GM21423 (cell line): ENCODE measurements at regions not wholly inside any gene's neighbourhood (a gene's known extent, or its start where the extent isn't known, plus 50 kb on each side); places are given as distances from the start of the nearest gene placed in this dataset.

Experiments used
- ATAC-seq: cut with Tn5 transposase; IDR thresholded peaks from one replicate; pipeline ENCODE4 v1.9.1; 2021; ENCODE audit warnings: mild to moderate bottlenecking, moderate library complexity; ENCODE audit not compliant: unreplicated experiment

DNA sequence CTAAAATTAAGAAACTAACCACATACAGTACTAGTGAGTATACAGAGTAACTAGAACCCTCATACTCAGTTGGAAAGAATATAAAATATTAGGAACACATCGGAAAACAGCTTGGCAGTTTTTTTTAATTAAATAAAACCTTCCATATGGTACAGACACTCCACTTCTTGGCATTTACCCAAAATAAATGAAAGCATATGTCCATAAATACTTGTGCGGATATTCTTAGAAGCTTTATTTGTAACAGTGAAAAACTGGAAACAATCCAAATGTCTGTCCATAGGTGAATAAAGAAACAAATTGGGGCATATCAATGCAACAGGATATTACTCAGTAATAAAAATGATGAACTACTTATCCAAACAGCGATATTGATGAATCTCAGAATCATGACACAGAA, 410.0 kb downstream of the HTR7 start:
- ATAC-seq, result no peak

DNA sequence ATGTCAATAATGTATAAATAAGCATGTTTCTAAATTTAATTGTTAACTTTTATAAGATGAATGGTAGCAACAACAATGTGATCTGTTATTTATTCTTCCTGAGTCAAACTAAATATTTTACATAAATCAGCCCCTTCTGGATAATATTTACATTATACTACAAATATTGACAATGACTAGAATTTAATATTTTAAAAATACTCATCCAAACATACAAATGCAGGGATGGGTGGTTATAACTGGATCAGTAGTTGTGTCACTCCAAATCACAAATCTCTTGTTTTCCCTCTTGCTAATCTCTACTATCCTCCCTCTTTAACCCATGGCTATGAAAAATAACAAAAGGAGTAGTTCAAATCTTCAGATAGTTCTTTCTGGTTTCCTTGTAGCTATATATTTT, 407.0 kb downstream of the HTR7 start:
- no peak for ATAC-seq

DNA sequence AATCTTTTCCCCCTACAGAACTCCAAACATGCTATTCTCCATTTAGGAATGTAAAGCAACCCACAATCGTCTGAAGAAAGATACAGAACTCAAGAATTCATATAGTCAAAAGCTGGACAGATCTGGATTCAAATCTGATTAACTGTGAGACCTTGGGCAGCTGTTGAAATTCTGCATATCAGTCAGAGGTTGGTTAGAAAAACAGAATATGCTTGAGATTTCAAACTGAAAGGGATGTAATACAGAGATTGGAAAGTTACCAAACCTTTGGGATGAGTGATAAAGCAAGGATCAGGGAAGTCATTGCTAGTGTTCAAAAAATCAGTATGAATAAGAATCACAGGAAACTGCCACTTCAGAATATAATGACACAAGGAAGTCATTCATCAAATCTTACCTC, 406.6 kb downstream of the HTR7 start:
- no peak for ATAC-seq

DNA sequence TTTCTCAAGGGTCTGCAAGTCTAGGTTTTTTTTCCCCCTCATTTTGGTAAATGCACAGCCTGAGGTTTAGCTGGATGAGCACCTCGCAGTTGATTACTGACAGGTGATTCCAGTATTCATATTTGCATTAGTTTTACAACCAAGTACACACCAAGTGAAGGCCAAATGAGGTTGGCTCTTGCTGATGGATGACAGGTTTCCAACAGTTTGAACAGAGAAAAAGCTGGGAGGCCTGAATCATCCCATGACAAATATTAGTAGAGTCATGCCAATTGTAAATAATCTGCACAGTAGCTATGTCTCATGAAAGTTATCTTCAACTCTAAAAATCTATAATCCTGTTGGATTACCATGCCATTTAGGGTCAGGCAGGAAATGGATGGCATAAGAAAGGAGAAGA, 399.8 kb downstream of the HTR7 start:
- ATAC-seq, result no peak

DNA sequence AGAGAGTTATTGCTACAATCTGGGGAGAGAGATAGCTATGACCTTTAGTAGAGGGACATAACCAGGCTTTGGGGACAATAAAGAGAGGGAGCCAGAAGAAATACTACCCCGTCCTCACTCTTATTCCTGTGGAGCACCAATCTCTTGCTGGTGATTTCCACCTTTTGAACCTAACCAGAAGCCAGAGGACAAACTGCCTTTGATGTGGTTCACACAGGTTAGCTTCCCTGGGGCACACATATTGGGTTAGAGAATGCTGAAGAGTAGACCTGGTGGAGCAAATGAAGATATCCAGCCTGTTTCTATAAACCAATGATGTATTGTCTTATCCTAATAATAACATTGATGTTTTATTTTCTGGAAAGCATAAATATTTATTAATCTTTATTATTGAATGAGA, 399.3 kb downstream of the HTR7 start:
- ATAC-seq, result no peak

DNA sequence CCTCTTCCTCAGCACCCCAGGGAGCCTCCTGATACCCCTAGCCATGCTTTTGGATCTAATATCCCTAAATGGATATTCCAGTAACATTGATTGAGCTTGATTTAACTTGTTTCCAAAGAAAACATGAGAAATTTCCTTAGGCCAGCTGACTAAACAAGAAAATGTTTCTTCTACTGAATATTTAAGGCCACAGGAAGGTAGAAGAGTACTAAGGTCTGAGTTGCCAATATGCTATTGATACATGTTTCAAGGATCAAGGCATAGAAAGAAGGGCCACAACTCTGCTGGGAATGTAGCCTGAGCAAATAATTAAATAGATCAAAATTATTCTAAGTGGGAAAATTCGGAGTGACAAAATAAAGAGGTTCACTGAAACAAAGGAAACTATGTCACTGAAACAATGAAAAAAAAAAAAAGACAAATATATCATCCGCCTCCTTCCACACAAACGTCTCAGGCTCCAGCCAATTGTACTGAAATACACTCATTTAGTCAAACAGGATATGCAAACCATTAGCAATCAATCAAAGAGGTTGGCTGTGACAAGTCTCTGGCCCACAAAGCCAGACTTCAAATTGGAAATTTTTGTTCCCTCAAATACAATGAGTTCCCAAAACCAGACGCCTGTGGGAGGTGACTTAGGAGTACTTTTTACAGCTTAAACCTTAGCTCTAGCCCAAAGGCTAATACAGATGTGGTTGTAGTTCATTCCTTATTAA, 396.2 kb downstream of the HTR7 start:
- ATAC-seq, result no peak

DNA sequence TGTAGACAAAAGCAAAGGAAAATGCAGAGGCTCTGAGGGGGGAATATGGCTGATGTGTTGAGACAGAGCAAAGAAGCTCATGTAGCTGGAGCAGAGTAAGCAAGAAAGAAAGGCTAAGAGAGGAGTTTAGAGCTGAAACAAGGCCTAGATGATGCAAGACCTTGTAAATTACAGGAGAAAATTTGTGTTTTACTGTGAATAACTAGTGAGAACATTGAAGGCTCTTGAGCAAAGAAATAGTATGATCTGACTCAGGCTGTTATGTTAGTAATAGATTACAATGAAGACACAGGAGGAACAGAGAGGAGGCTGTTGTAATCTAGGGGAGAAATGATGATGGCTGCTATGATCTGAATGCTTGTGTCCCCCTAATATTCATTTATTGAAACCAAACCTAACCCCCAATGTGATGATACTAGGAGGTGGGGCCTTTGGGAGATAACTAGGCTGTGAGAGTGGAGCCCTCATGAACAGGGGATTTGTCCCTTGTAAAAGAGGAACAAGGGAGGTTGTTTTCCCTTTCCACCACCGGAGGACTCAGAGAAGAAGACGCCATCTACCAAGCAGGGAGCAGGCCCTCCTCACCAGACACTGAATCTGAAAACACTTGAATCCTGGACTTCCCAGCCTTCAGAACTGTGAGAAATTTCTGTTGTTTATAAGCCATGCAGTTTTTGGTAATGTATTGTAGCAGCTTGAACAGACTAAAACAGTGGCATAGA, 394.9 kb downstream of the HTR7 start:
- ATAC-seq, result no peak

DNA sequence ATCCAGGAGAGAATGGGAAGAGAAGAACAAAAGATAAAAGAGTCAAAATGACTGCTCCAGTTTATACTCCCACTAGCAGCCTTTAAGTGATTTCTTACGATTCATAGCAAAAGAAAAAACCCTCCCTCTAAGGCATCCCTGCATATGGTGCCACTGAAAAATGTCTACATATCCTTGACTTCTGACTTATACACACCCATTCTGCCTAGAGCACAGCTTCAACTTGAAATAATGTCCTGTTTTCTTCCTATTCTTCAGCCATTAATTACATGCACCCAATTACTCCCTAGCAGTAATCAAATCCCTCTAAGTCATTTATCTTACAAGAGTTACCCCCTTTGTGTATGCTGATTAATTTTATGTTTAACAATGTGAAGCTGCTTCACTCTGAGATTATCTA, 393.5 kb downstream of the HTR7 start:
- no peak for ATAC-seq

DNA sequence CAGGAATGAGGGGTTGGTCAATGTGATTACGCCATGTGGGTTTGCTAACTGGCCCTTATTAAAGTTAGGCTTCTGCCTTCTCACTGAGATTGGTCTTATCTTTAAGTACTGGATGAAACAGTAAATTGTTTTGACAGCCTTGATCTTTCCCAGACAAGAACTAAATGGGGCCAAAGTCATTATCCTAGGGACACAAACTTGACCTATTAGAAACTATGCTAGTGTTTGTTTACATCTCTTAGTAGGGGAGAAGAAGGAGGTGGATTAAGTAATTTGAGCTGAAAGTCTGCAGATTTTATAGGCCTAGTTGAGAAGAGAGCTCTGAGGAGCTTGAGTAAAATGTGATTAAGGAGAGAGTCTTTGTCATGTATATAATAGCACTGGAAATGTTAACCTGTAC, 386.9 kb downstream of the HTR7 start:
- no peak for ATAC-seq

DNA sequence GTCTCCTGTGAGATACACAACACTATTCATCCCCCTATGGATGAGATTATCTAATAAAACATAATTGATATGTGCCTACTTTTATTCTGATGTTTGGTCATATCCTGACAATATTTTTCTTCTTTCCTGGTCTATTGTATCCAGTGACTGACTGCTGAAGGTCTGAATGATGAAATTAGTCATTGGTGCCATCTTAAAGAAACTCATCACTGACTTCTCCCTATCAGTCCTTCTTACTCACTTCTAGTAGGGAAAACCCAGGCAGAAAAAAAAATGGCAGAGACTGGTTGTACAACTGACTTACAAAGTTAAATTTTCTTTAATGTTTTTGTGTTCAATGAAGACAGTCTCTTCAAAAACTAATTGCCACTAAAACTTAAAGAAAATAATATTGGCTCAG, 377.4 kb downstream of the HTR7 start:
- ATAC-seq, result no peak

DNA sequence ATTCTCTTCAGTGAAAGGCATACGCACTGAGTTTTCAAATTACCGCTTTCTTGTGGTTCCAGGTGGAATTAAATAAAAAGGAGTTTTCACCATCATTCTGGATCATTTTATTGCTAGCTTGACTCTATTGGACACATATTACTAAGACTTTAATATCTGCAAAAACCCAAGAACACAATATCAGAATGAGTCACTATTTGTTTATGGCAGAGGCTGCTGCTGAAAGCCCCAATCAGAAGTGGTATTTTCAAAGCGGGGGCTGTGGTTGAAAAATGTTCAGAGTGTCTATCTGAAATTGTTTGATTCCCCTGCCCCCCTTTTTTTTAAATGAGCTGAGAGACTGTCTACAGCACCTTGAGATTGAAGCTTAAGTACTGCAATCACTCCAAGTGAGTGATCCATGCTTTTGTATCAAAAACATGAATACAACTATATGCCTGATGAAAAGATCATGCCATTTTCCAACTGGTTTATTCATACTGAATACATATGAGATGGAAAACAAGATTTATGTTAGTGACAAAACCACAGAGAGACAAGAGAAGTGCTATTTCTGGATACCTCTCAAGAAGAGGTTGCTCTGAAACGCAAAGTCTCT, 376.4 kb downstream of the HTR7 start:
- ATAC-seq, result no peak

DNA sequence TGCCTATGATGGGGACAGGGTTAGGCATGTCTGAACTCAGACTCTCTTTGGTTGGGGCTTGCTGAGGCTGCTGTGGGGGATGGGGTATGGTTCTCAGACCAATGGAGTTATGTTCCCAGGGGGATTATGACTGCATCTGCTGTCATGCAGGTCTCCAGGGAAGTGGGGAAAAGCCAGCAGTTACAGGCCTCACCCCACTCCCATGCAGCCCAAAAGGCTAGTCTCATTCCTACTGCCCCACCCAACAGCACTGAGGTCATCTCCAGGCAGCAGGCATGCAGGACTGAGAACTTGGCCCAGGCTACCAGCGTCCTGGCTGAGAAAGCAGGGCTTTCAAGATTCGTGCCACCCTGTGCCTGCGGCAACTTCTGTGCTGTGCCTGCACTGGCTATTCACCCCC, 373.3 kb downstream of the HTR7 start:
- no peak for ATAC-seq

DNA sequence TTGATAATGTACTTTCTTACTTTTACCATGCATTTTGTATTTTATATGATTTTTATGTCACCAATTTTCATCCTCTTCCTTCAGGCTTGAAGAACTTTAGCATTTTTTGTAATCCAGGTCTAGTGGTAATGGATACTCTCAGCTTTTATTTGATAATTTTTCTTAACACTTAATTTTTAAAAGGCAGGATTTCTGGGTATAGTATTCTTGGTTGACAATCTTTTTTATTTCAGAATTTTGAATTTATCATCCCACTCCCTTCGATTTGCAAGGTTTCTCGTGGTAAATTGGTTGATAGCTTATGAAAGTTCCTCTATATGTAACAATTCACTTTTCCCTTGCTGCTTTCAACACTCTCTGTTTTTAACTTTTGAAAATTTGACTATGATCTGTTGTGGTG, 363.7 kb downstream of the HTR7 start:
- ATAC-seq, result no peak

DNA sequence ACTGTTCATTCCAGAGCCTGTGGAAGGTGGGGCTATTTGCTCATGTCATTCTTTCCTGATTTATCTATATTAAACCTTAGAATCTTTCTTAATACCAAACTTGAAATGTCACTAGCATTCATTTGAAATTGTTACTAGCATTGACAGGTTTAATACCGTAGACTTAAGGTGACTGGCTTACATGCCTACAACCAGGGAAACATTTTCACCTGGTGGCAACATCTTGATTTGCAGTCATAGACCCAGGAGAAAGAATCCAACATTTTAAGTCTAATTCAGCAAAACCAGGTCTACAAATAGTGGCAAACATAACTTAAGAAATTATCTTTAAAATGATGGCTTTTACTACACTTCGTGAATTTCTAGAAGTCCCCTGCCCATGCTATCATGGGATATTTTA, 353.7 kb downstream of the HTR7 start:
- no peak for ATAC-seq

DNA sequence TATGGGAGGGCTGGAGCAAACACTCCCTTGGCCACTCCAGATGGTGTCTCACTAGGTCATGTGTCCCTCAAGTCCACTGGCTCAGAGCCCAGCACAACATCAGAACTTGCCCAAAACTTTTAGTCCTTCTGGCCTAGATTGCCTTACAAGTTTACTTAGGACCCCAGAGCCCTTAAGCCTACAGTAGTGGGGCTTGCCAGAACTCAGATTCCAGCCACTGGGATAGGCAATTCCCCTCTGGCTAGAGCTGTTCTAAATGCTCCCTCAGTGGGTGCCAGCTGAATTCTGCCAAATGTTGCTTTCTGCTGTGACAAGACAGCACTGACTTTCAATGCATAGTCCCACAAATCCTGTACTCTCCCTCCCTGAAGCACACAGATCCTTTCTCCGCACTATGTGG, 331.1 kb downstream of the HTR7 start:
- ATAC-seq, result no peak

DNA sequence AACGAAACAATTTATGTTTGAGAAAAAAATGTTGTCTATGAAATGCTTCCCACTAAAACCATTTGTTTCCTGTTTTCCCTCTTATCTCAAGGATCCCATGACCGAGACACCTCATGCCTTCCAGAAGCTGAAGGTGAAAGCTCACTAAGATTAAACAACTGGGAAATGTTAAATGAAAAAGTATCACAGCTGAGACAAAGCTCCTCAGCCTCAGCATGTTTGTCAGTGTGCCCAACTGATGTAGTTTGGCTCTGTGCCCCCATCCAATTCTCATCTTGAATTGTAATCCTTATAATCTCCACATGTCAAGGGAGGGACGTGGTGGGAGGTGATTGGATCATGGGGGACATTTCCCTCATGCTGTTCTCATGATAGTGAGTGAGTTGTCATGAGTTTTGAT, 327.3 kb downstream of the HTR7 start:
- ATAC-seq, result no peak

DNA sequence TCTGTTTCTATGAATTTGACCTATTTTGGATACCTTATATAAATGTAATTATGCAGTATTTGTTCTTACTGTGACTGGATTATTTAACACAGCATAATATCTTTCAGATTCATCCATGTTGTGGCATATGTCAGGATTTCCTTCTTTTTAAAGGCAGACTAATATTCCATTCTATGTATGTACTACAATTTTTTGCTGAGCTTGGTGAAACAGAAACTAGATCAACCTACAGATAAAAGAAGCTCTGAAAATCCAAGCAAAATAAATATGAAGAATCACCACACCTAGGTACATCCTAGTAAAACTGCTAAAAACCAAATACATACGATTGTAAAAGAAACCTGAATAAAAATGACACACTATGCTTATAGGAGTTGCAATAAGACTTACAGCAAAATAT, 300.5 kb downstream of the HTR7 start:
- no peak for ATAC-seq

DNA sequence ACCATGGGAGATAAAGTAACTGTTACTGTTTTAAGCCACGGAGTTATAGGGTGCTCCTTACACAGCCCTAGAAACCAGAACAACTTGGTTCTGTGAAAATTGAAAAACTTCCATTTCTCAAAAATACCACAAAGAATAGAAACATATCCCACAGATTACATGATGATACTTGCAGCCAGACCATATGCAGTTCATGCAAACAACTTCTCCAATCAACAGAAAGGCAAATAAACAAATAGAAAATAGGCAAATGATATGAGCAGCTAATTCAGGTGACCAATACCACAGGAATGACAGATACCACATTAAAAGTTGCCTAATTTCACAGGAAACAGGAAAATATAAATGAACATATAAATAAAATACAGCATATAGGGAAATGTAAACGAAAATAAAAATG, 297.5 kb downstream of the HTR7 start:
- ATAC-seq, result no peak

DNA sequence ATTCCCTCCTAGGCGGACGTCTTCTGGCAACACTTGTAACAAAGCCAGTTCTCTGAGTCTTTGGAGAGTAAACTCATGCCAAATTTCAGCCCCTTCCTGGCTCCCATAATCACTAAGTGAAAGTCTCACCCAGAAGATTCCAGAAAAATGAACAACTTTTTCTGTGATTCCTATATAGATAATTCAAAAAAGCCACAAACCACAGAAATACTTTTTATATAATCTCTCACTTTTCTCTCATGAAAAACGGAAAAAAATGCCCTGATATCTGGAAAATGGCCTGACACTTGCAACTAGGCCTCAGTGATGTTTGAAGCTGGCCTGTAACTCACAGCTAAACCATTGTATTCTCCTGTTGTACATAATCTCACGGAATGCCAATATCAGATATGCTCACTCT, 296.2 kb downstream of the HTR7 start:
- no peak for ATAC-seq

DNA sequence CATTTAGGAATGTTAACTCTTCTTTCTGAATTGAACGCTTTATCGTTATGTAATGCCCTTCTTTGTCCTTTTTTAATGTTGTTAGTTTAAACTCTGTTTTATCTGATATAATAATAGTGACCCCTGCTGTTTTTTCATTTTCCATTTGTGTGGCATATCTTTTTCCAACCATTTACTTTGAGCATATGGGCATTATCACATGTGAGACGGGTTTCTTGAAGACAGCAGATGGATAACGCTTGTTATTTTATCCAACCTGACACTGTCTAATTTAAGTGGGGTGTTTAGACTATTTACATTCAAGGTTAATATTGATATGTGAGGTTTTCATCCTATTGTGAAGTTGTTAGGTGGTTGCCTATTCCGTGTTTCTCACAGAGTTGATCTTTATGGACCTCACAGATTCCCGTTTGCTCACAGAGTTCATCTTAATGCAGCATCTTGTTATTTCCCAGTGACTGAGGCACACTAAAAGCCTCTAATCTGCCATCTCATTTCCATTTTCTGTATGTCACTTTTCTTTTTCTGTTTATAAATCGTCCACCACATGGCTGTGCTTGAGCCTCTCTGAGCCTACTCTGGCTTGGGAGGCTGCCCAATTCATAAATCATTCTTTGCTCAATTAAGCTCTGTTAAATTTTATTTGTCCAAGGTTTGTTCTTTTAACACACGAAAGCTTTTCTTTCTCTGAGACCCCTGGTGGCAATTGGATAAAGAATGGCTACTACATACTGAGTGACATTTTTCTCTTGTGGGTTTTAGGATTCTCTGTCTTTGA, 286.2 kb downstream of the HTR7 start:
- no peak for ATAC-seq

DNA sequence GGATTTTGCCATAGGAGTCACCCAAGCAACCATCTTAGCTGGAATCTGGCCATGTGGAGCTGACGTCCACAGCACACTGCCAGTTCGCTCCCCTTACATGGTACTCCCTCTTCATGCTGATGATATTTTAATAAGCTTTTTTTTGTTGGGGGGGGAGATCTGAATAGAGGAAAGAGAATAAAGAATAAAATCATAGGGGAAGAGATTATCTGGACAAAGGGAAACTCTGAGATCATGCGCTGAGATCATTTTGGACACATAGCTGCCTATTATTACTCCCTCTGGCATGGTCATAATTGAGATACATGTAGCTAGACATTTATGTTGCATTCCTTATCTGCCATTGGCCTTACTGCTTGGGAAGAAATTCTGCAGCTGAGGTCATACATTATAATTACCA, 282.7 kb downstream of the HTR7 start:
- no peak for ATAC-seq

DNA sequence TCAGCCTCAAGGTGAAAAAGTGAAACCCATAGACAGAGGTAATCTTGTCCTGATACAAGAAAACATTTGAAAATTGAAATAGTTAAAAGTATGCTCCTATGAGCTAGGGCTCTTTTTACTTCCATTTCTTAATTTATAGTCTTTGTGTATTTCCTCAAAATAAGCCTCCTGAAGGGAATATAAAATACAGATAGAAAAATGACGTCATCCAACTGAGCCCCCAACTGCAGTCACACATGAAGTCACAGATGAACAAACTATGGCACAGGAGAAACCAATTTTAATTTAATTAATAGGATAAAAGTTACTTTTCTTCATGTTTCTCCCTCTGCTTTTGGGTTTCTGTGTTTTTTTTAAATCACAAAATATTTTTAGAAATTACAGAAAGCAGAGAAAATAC, 280.3 kb downstream of the HTR7 start:
- ATAC-seq, result no peak
